ENCODE measurements at regions not wholly inside any gene's neighbourhood (a gene's known extent, or its start where the extent isn't known, plus 50 kb on each side); places are given as distances from the start of the nearest gene placed in this dataset.

DNA sequence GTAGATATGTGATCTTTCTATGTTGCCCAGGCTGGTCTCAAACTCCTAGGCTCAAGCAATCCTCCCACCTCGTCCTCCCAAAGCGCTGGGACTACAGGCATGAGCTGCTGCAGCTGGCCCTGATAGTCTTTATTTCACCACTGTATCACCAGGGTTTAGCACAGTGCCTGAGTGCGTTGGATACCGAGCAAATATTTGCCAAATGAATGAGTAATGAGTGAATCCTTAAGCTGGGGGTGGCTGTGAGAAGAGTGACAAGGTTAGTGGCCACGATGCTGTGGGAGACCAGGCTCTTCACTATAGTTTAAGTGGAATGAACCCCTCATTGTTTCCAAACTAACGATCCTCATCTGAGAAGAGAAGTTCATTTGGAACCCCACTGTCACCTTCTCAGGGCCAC lies 60.8 kb upstream of the FAM136A start:
- no peak for DNase-seq
- H3K4me1 ChIP-seq, result peaks cover 0 to 7% (median 0%) of the 10 kb centered on the region in 6 donors
- TF ChIP-seq, protein P1, sequence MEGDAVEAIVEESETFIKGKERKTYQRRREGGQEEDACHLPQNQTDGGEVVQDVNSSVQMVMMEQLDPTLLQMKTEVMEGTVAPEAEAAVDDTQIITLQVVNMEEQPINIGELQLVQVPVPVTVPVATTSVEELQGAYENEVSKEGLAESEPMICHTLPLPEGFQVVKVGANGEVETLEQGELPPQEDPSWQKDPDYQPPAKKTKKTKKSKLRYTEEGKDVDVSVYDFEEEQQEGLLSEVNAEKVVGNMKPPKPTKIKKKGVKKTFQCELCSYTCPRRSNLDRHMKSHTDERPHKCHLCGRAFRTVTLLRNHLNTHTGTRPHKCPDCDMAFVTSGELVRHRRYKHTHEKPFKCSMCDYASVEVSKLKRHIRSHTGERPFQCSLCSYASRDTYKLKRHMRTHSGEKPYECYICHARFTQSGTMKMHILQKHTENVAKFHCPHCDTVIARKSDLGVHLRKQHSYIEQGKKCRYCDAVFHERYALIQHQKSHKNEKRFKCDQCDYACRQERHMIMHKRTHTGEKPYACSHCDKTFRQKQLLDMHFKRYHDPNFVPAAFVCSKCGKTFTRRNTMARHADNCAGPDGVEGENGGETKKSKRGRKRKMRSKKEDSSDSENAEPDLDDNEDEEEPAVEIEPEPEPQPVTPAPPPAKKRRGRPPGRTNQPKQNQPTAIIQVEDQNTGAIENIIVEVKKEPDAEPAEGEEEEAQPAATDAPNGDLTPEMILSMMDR (IDR thresholded peaks at IDR 0.05 in 8 of 11, conservative IDR thresholded peaks at IDR 0.05 in 3 of 11), result no peak
- TF ChIP-seq POLR2A (IDR thresholded peaks at IDR 0.05), result no peak
- H3K27ac ChIP-seq, result no peak overlapping the region
- no peaks in the 10 kb centered on the region for H3K9me3 ChIP-seq
- intact Hi-C loops (cut with DNase I; ENCODE audit: low total_unique reads), result no loop called here
- WGBS, 5 donors, result 78 to 89% (median 85%) methylated on average over 6 of the region's 6 CpGs
- H3K27me3 ChIP-seq (replicated peaks in 1 of 7), result peaks cover 0 to 21% (median 0%) of the 10 kb centered on the region in 7 donors
- H3K4me3 ChIP-seq, result no peak overlapping the region
- no peaks in the 10 kb centered on the region for H3K36me3 ChIP-seq

- H3K27me3 ChIP-seq (replicated peaks in 1 of 7), result peaks cover 0 to 21% (median 0%) of the 10 kb centered on the region in 7 donors
- TF ChIP-seq POLR2A (IDR thresholded peaks at IDR 0.05), result no peak
- TF ChIP-seq POLR2AphosphoS5 (IDR thresholded peaks at IDR 0.05), result no peak
- TF ChIP-seq, protein P1 (IDR thresholded peaks at IDR 0.05 in 8 of 11, conservative IDR thresholded peaks at IDR 0.05 in 3 of 11), result no peak
- no peak for DNase-seq
- H3K27ac ChIP-seq, result no peak overlapping the region
- H3K4me1 ChIP-seq, result peaks cover 0 to 18% (median 0%) of the 10 kb centered on the region in 6 donors
- H3K4me3 ChIP-seq, result no peak overlapping the region
- no peaks in the 10 kb centered on the region for H3K9me3 ChIP-seq
- 90 to 97% (median 92%) methylated on average over 3 of the region's 3 CpGs for WGBS, 5 donors
- intact Hi-C loops (cut with DNase I; ENCODE audit: low total_unique reads), result no loop called here
- no peaks in the 10 kb centered on the region for H3K36me3 ChIP-seq
Measured at GRCh38 chr2:70360661-70361270, 58.9 kb upstream of the FAM136A start.

DNA sequence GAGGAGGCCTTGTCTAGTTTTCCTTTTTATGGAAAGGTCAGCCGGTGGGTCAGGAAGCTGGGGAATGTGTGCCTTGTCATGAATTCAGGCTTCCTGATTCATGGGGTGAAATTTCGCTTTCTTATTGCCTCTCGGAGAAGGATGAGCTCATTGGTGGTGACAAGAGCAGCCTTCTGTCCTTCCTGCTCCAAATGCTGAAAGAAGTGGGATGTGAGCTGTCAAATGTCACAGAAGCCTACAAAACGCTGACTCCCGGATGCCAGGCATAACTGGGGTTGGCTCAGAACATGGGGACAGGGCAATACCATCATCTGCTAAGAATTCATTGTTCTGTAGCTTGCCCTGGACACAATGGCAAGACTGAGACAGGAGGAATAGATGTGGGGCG lies 55.8 kb upstream of the FAM136A start:
- H3K36me3 ChIP-seq, result no peaks in the 10 kb centered on the region
- no peaks in the 10 kb centered on the region for H3K9me3 ChIP-seq
- peaks cover 0 to 18% (median 0%) of the 10 kb centered on the region in 6 donors for H3K4me1 ChIP-seq
- H3K4me3 ChIP-seq, result no peak overlapping the region
- 45 to 67% (median 56%) methylated on average over 6 of the region's 6 CpGs for WGBS, 5 donors
- DNase-seq, result no peak
- H3K27ac ChIP-seq, result no peak overlapping the region
- intact Hi-C loops (cut with DNase I; ENCODE audit: low total_unique reads), result no loop called here
- no peak for TF ChIP-seq POLR2AphosphoS5 (IDR thresholded peaks at IDR 0.05)
- TF ChIP-seq, protein P1 (IDR thresholded peaks at IDR 0.05 in 8 of 11, conservative IDR thresholded peaks at IDR 0.05 in 3 of 11), result no peak
- no peak for TF ChIP-seq POLR2A (IDR thresholded peaks at IDR 0.05)
- H3K27me3 ChIP-seq (replicated peaks in 1 of 7), result peaks cover 0 to 17% (median 0%) of the 10 kb centered on the region in 7 donors

DNA sequence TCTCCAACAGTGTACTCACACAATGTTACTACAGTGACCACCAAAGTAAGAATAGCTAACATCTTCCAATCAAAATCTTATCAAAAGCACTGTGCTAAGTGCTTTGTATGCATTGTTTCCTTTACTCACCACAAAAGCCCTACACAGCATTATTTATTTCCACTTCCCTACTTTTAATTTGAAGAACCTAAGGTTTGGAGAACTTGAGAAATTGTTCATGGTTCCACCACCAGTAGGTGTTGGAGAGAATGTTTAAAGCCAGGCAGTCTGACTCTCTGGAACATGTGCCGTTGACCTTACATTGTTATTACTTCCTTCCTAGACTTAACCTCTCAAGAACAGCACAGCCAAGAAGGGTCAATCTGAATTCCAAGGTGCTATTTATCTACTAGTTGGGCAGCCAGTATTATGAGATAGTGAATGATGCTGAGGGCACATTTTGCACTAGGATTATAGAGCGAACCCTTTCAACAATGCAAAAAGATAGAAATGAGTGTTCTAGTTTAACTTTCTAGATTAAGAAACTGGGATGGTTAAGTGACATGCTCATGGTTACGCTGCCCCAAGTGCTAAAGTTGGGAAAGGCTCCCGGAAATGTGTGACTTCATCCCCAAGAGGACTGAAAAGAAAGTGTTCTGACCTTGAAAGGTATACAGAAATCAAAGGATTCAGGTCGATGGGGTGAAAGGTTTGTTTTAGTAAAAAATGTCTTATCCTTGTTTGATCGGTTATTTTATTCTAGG lies 55.2 kb upstream of the FAM136A start:
- TF ChIP-seq POLR2A (IDR thresholded peaks at IDR 0.05) (no peak), POLR2AphosphoS5 (IDR thresholded peaks at IDR 0.05) (no peak)
- TF ChIP-seq, protein P1 (IDR thresholded peaks at IDR 0.05 in 8 of 11, conservative IDR thresholded peaks at IDR 0.05 in 3 of 11), result no peak
- DNase-seq, result no peak
- intact Hi-C loops (cut with DNase I; ENCODE audit: low total_unique reads), result no loop called here
- H3K27ac ChIP-seq, result no peak overlapping the region
- no peaks in the 10 kb centered on the region for H3K36me3 ChIP-seq
- H3K4me1 ChIP-seq, result peaks cover 0 to 18% (median 0%) of the 10 kb centered on the region in 6 donors
- H3K9me3 ChIP-seq, result no peaks in the 10 kb centered on the region
- 50 to 68% (median 52%) methylated on average over 6 of the region's 6 CpGs for WGBS, 5 donors
- no peak overlapping the region for H3K4me3 ChIP-seq
- H3K27me3 ChIP-seq (replicated peaks in 1 of 7), result peaks cover 0 to 14% (median 0%) of the 10 kb centered on the region in 7 donors
